Hepatocyte (in vitro differentiated cells): ENCODE measurements at regions not wholly inside any gene's neighbourhood (a gene's known extent, or its start where the extent isn't known, plus 50 kb on each side); places are given as distances from the start of the nearest gene placed in this dataset.

ENCODE experiments used
- DNase-seq: peaks from one replicate; pipeline ENCODE4 v3.0.0-alpha.2; 2016; ENCODE audit warnings: low spot score
- H2AFZ ChIP-seq: fragments of 200-600 bp; sonication (generic); 2 replicates; pipeline ENCODE4 v1.6.0; 2016; ENCODE audit warnings: antibody characterized with exemption, mild to moderate bottlenecking
- H3K27ac ChIP-seq: fragments of 200-600 bp; sonication (generic); 2 replicates; pipeline ENCODE4 v1.5.1; 2016; ENCODE audit warnings: mild to moderate bottlenecking
- H3K27me3 ChIP-seq: fragments of 200-600 bp; sonication (generic); 2 replicates; pipeline ENCODE4 v1.6.1; 2016
- H3K36me3 ChIP-seq: fragments of 200-600 bp; sonication (generic); replicated peaks from 2 replicates; pipeline ENCODE4 v1.5.1; 2016; ENCODE audit warnings: low read depth; ENCODE audit not compliant: insufficient read depth
- H3K4me1 ChIP-seq: fragments of 200-600 bp; sonication (generic); 2 replicates; pipeline ENCODE4 v1.5.1; 2016; ENCODE audit warnings: mild to moderate bottlenecking, moderate library complexity; ENCODE audit not compliant: insufficient read depth
- H3K4me2 ChIP-seq: fragments of 200-600 bp; sonication (generic); 2 replicates; pipeline ENCODE4 v1.6.0; 2016
- H3K4me3 ChIP-seq: fragments of 200-600 bp; sonication (generic); 2 replicates; pipeline ENCODE4 v1.5.1; 2016; ENCODE audit warnings: mild to moderate bottlenecking
- H3K79me2 ChIP-seq: fragments of 200-600 bp; sonication (generic); 2 replicates; pipeline ENCODE4 v1.6.0; 2017; ENCODE audit warnings: mild to moderate bottlenecking
- H3K9me2 ChIP-seq: fragments of 200-600 bp; sonication (generic); replicated peaks from 2 replicates; pipeline ENCODE4 v1.6.0; 2017; ENCODE audit warnings: mild to moderate bottlenecking; ENCODE audit not compliant: insufficient read depth
- H3K9me3 ChIP-seq: fragments of 200-600 bp; sonication (generic); 2 replicates; pipeline ENCODE4 v1.5.1; 2016; ENCODE audit warnings: low read depth, mild to moderate bottlenecking
- H4K20me1 ChIP-seq: fragments of 200-600 bp; sonication (generic); 2 replicates; pipeline ENCODE4 v1.6.0; 2016; ENCODE audit warnings: mild to moderate bottlenecking; ENCODE audit not compliant: insufficient read depth, poor library complexity, severe bottlenecking
- CTCF ChIP-seq: fragments of 200-600 bp; sonication (generic); IDR thresholded peaks from 2 replicates; pipeline ENCODE4 v1.5.1; 2016; ENCODE audit warnings: antibody characterized with exemption, mild to moderate bottlenecking; ENCODE audit not compliant: poor library complexity
- EZH2 ChIP-seq: fragments of 200-600 bp; sonication (generic); IDR thresholded peaks from 2 replicates; pipeline ENCODE4 v1.6.1; 2016; ENCODE audit warnings: antibody characterized with exemption, mild to moderate bottlenecking, borderline replicate concordance
- EZH2phosphoT487 ChIP-seq: fragments of 200-600 bp; sonication (generic); IDR thresholded peaks from one replicate; pipeline ENCODE4 v1.6.1; 2018; ENCODE audit warnings: antibody characterized with exemption, mild to moderate bottlenecking, low read depth, moderate library complexity; ENCODE audit not compliant: unreplicated experiment, severe bottlenecking
- WGBS: methylation state at CpG from one replicate; pipeline ENCODE4 v1.1.6; 2016; ENCODE audit warnings: low lambda C conversion rate; ENCODE audit errors: missing lambda C conversion rate; 5-methylcytosine and 5-hydroxymethylcytosine counted together

DNA sequence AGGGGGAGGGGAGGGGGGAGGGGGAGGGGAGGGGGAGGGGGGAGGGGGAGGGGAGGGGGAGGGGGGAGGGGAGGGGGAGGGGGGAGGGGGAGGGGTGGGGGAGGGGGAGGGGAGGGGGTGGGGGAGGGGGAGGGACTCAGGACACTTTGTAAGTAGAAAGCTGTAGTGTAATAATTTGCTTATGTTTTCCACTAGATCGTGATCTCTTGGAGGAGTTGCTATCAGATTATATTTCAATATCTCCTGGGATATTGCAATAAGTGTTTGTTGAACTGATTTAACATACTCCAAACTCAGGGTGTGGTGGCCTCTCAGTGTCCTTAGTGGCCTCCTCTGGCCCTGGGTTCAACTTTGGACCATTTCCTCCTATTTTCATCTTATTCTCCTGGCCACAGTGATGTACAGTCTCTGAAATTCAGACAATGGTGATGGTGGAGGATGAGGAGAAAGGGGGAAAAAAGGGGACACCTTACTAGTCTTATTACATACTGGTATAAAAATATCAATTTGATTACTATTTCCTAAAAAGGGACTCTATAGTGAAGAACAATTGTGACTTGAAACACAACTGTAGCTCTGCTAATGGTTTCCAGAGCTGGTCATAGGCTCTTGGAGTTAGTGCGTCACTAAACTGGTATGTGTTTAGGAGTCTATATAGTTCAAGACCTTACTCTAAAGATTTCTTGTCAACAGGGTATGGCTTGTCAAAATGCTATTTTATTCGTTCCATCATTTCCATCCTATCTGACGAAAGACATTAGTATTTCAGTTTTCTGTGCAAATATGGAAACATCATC lies 89.6 kb downstream of the DDX1 start:
- Histone ChIP-seq H3K9me2 (no peaks in the 10 kb centered on the region), H3K79me2 (no peaks in the 10 kb centered on the region), H3K27ac (no peak overlapping the region), H3K36me3 (no peaks in the 10 kb centered on the region), H3K4me2 (no peak overlapping the region), H3K4me3 (no peak overlapping the region), H2AFZ (no peak overlapping the region), H3K4me1 (peaks cover 10% of the 10 kb centered on the region), H3K27me3 (no peaks in the 10 kb centered on the region), H3K9me3 (peaks cover 3% of the 10 kb centered on the region), H4K20me1 (no peaks in the 10 kb centered on the region)
- DNase-seq = no peak
- no peak for TF ChIP-seq CTCF
- no peak for TF ChIP-seq EZH2phosphoT487
- no peak for TF ChIP-seq EZH2
- WGBS = 100% methylated on average over 4 of the region's 4 CpGs

DNA sequence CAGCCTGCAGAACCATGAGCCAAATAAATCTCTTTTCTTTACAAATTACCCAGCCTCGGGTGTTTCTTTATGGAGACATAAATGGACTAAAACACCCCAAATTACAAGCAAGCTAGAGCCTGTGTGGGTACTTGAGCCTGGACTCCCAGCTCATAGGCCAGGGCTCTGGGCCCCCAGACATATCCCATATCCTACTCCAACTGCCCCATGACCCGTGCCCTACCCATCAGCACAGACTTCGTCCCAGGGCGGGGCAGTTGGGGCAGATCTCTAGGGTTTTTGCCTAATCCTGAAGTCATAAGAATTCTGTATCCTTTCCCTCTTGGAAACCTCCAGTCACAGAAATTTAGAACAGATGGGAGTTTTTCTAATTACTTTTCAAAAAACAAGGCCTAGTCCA lies 90.7 kb downstream of the DDX1 start:
- WGBS = 94% methylated on average over 4 of the region's 4 CpGs
- no peak for TF ChIP-seq EZH2phosphoT487
- no peak for TF ChIP-seq EZH2
- no peak for TF ChIP-seq CTCF
- H4K20me1 ChIP-seq = no peaks in the 10 kb centered on the region

GRCh38 chr2:15684161-15685039 lies 92.7 kb downstream of the DDX1 start:
- Histone ChIP-seq H3K4me3 (no peak overlapping the region), H3K27ac (no peak overlapping the region), H3K9me2 (no peaks in the 10 kb centered on the region), H3K9me3 (peaks cover 3% of the 10 kb centered on the region), H3K4me2 (no peak overlapping the region), H4K20me1 (no peaks in the 10 kb centered on the region), H3K27me3 (no peaks in the 10 kb centered on the region), H2AFZ (no peak overlapping the region), H3K36me3 (no peaks in the 10 kb centered on the region), H3K79me2 (no peaks in the 10 kb centered on the region), H3K4me1 (no peaks in the 10 kb centered on the region)
- WGBS = 86% methylated on average over 13 of the region's 13 CpGs
- no peak for DNase-seq
- TF ChIP-seq CTCF (no peak), EZH2phosphoT487 (no peak), EZH2 (no peak)

More for the DNA sequence above, 90.7 kb downstream of the DDX1 start:
- peaks cover 6% of the 10 kb centered on the region for H3K4me1 ChIP-seq
- no peak overlapping the region for H3K4me2 ChIP-seq
- H3K9me3 ChIP-seq = peaks cover 3% of the 10 kb centered on the region
- no peak for DNase-seq
- H3K4me3 ChIP-seq = no peak overlapping the region
- no peaks in the 10 kb centered on the region for H3K27me3 ChIP-seq
- H3K79me2 ChIP-seq = no peaks in the 10 kb centered on the region
- H3K36me3 ChIP-seq = no peaks in the 10 kb centered on the region
- no peak overlapping the region for H2AFZ ChIP-seq
- H3K27ac ChIP-seq = no peak overlapping the region
- no peaks in the 10 kb centered on the region for H3K9me2 ChIP-seq
